B cell (primary cell): ENCODE measurements at regions not wholly inside any gene's neighbourhood (a gene's known extent, or its start where the extent isn't known, plus 50 kb on each side); places are given as distances from the start of the nearest gene placed in this dataset.

Experiments
- CTCF ChIP-seq: fragments of 200-600 bp; IDR thresholded peaks from one replicate; pipeline ENCODE4 v1.8.0; 2022; ENCODE audit warnings: antibody characterized with exemption, mild to moderate bottlenecking
- EZH2 ChIP-seq: IDR thresholded peaks from 2 replicates; pipeline ENCODE4 v1.6.1; 2012; ENCODE audit warnings: borderline replicate concordance, low read depth, mild to moderate bottlenecking, moderate library complexity, low read length; ENCODE audit not compliant: insufficient read depth, poor library complexity, severe bottlenecking

GRCh38 chr11:129314371-129314770 lies 61.3 kb upstream of the BARX2 start:
- TF ChIP-seq CTCF: no peak
- no peak for TF ChIP-seq EZH2
